ENCODE measurements at regions not wholly inside any gene's neighbourhood (a gene's known extent, or its start where the extent isn't known, plus 50 kb on each side); places are given as distances from the start of the nearest gene placed in this dataset.

DNA sequence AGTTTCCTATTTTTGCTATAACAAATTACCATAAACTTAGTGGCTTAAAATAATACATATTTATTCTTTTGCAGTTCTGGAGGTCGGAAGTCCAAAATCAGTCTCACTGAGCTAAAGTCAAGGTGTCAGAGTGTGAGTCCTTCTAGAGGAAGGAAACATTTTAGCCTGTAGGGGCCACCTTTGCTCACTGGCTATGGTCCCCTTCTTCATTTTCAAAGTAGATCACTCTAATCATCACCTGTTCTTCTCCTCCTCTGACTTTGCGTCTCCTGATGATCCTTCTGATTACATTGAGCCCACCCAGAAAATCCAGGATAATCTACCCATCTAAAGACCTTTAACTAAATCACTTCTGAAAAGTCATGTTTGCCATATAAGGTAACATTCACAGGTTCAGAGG lies 534.4 kb upstream of the SALL1 start:
- peaks cover 16% of the 10 kb centered on the region for H3K4me1 Mint-ChIP-seq
- Histone ChIP-seq H3F3A (replicated peaks; ENCODE audit: low read depth) (no peaks in the 10 kb centered on the region), H3K27me3 (ENCODE audit: insufficient read depth) (no peaks in the 10 kb centered on the region), H4K20me1 (replicated peaks; ENCODE audit: insufficient read depth) (no peaks in the 10 kb centered on the region), H3K36me3 (ENCODE audit: insufficient read depth) (no peaks in the 10 kb centered on the region), H2AFZ (no peak overlapping the region), H3K27ac (ENCODE audit: low read depth) (no peak overlapping the region), H3K79me2 (replicated peaks; ENCODE audit: insufficient read depth) (no peaks in the 10 kb centered on the region), H3K9me2 (ENCODE audit: insufficient read depth) (peaks cover 4% of the 10 kb centered on the region; the same call in 1 of the 2 replicates), H3K4me2 (no peak overlapping the region), H3K4me3 (no peak overlapping the region), H3K4me1 (ENCODE audit: insufficient read depth) (peaks cover 12% of the 10 kb centered on the region)
- TF ChIP-seq, protein P1, sequence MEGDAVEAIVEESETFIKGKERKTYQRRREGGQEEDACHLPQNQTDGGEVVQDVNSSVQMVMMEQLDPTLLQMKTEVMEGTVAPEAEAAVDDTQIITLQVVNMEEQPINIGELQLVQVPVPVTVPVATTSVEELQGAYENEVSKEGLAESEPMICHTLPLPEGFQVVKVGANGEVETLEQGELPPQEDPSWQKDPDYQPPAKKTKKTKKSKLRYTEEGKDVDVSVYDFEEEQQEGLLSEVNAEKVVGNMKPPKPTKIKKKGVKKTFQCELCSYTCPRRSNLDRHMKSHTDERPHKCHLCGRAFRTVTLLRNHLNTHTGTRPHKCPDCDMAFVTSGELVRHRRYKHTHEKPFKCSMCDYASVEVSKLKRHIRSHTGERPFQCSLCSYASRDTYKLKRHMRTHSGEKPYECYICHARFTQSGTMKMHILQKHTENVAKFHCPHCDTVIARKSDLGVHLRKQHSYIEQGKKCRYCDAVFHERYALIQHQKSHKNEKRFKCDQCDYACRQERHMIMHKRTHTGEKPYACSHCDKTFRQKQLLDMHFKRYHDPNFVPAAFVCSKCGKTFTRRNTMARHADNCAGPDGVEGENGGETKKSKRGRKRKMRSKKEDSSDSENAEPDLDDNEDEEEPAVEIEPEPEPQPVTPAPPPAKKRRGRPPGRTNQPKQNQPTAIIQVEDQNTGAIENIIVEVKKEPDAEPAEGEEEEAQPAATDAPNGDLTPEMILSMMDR (conservative IDR thresholded peaks at IDR 0.05; ENCODE audit: low read depth in 2 of 2), result no peak
- TF ChIP-seq, protein P2, sequence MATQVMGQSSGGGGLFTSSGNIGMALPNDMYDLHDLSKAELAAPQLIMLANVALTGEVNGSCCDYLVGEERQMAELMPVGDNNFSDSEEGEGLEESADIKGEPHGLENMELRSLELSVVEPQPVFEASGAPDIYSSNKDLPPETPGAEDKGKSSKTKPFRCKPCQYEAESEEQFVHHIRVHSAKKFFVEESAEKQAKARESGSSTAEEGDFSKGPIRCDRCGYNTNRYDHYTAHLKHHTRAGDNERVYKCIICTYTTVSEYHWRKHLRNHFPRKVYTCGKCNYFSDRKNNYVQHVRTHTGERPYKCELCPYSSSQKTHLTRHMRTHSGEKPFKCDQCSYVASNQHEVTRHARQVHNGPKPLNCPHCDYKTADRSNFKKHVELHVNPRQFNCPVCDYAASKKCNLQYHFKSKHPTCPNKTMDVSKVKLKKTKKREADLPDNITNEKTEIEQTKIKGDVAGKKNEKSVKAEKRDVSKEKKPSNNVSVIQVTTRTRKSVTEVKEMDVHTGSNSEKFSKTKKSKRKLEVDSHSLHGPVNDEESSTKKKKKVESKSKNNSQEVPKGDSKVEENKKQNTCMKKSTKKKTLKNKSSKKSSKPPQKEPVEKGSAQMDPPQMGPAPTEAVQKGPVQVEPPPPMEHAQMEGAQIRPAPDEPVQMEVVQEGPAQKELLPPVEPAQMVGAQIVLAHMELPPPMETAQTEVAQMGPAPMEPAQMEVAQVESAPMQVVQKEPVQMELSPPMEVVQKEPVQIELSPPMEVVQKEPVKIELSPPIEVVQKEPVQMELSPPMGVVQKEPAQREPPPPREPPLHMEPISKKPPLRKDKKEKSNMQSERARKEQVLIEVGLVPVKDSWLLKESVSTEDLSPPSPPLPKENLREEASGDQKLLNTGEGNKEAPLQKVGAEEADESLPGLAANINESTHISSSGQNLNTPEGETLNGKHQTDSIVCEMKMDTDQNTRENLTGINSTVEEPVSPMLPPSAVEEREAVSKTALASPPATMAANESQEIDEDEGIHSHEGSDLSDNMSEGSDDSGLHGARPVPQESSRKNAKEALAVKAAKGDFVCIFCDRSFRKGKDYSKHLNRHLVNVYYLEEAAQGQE (IDR thresholded peaks at IDR 0.05; ENCODE audit: unreplicated experiment), result no peak
- TF ChIP-seq POLR2AphosphoS5 (IDR thresholded peaks at IDR 0.05; ENCODE audit: low read depth) (no peak), CREB1 (CRISPR knock-in tag; IDR thresholded peaks at IDR 0.05; ENCODE audit: low read depth) (no peak), STAT1 (IDR thresholded peaks at IDR 0.05; ENCODE audit: unreplicated experiment) (no peak), JUNB (IDR thresholded peaks at IDR 0.05; ENCODE audit: unreplicated experiment) (no peak), ZNF331 (CRISPR knock-in tag; IDR thresholded peaks at IDR 0.05; ENCODE audit: low read depth) (no peak)
- TF ChIP-seq, protein P3, sequence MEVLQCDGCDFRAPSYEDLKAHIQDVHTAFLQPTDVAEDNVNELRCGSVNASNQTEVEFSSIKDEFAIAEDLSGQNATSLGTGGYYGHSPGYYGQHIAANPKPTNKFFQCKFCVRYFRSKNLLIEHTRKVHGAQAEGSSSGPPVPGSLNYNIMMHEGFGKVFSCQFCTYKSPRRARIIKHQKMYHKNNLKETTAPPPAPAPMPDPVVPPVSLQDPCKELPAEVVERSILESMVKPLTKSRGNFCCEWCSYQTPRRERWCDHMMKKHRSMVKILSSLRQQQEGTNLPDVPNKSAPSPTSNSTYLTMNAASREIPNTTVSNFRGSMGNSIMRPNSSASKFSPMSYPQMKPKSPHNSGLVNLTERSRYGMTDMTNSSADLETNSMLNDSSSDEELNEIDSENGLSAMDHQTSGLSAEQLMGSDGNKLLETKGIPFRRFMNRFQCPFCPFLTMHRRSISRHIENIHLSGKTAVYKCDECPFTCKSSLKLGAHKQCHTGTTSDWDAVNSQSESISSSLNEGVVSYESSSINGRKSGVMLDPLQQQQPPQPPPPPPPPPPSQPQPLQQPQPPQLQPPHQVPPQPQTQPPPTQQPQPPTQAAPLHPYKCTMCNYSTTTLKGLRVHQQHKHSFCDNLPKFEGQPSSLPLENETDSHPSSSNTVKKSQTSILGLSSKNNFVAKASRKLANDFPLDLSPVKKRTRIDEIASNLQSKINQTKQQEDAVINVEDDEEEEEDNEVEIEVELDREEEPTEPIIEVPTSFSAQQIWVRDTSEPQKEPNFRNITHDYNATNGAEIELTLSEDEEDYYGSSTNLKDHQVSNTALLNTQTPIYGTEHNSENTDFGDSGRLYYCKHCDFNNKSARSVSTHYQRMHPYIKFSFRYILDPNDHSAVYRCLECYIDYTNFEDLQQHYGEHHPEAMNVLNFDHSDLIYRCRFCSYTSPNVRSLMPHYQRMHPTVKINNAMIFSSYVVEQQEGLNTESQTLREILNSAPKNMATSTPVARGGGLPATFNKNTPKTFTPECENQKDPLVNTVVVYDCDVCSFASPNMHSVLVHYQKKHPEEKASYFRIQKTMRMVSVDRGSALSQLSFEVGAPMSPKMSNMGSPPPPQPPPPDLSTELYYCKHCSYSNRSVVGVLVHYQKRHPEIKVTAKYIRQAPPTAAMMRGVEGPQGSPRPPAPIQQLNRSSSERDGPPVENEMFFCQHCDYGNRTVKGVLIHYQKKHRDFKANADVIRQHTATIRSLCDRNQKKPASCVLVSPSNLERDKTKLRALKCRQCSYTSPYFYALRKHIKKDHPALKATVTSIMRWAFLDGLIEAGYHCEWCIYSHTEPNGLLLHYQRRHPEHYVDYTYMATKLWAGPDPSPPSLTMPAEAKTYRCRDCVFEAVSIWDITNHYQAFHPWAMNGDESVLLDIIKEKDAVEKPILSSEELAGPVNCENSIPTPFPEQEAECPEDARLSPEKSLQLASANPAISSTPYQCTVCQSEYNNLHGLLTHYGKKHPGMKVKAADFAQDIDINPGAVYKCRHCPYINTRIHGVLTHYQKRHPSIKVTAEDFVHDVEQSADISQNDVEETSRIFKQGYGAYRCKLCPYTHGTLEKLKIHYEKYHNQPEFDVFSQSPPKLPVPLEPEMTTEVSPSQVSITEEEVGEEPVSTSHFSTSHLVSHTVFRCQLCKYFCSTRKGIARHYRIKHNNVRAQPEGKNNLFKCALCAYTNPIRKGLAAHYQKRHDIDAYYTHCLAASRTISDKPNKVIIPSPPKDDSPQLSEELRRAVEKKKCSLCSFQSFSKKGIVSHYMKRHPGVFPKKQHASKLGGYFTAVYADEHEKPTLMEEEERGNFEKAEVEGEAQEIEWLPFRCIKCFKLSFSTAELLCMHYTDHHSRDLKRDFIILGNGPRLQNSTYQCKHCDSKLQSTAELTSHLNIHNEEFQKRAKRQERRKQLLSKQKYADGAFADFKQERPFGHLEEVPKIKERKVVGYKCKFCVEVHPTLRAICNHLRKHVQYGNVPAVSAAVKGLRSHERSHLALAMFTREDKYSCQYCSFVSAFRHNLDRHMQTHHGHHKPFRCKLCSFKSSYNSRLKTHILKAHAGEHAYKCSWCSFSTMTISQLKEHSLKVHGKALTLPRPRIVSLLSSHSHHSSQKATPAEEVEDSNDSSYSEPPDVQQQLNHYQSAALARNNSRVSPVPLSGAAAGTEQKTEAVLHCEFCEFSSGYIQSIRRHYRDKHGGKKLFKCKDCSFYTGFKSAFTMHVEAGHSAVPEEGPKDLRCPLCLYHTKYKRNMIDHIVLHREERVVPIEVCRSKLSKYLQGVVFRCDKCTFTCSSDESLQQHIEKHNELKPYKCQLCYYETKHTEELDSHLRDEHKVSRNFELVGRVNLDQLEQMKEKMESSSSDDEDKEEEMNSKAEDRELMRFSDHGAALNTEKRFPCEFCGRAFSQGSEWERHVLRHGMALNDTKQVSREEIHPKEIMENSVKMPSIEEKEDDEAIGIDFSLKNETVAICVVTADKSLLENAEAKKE (CRISPR knock-in tag; IDR thresholded peaks at IDR 0.05), result no peak
- H3K9me3 Mint-ChIP-seq, result peaks cover 5% of the 10 kb centered on the region
- DNase-seq (ENCODE audit: low spot score) (no peak), ATAC-seq (no peak)
- H3K27ac Mint-ChIP-seq, result no peak overlapping the region
- peaks cover 6% of the 10 kb centered on the region; the same call in 1 of the 3 replicates for H3K36me3 Mint-ChIP-seq (ENCODE audit: low read depth)
- no peaks in the 10 kb centered on the region for H3K27me3 Mint-ChIP-seq (ENCODE audit: insufficient read depth, low read depth, poor library complexity)
- H3K4me3 Mint-ChIP-seq, result no peak overlapping the region
